ENCODE measurements at regions not wholly inside any gene's neighbourhood (a gene's known extent, or its start where the extent isn't known, plus 50 kb on each side); places are given as distances from the start of the nearest gene placed in this dataset.

- no peak for TF ChIP-seq CTCF (IDR thresholded peaks at IDR 0.05)
Measured at GRCh38 chr6:128719786-128720185, 163.2 kb upstream of the LAMA2 start.

- TF ChIP-seq CTCF (IDR thresholded peaks at IDR 0.05): no peak
Measured at GRCh38 chr6:128713461-128713860, 169.5 kb upstream of the LAMA2 start.

- no peak for TF ChIP-seq CTCF (IDR thresholded peaks at IDR 0.05)
Measured at GRCh38 chr6:128712898-128713297, 170.0 kb upstream of the LAMA2 start.

DNA sequence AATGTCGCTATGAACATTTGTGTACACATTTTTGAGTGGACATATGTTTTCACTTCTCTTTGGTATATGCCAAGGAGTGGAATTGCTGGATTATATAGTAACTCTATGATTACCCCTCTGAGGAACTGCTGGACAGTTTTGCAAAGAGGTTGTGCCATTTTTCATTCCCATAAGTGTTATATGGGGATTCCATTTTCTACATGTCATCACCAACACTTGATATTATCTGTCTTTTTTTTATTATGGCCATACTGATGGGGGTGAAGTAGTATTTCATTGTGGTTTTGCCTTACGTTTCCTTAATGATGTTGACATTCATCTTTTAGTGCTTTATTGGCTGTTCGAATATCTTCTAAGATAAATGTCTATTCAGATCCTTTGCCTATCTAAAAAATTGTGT lies 171.8 kb upstream of the LAMA2 start:
- no peak for TF ChIP-seq CTCF (IDR thresholded peaks at IDR 0.05)

DNA sequence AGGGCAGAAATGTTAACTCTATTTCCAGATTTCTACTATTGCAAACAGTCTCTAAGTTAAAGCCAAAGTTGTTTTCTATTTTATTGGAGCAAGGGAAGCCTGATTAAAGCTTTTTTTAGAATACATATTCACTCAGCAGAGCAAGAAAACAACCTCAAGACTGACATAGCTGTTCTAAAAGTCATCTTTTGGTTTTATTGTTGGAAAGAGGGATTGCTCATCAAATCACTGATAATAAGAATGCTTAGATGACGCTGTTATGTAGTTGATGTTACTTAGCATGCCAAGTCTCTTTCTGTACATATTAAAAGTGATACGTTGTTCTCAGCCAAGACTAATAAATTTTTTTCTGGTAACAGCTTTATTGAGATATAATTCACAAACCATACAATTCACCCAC lies 172.6 kb upstream of the LAMA2 start:
- TF ChIP-seq CTCF (IDR thresholded peaks at IDR 0.05): no peak

GRCh38 chr6:128704601-128705000 lies 178.3 kb upstream of the LAMA2 start:
- TF ChIP-seq CTCF (IDR thresholded peaks at IDR 0.05): no peak

DNA sequence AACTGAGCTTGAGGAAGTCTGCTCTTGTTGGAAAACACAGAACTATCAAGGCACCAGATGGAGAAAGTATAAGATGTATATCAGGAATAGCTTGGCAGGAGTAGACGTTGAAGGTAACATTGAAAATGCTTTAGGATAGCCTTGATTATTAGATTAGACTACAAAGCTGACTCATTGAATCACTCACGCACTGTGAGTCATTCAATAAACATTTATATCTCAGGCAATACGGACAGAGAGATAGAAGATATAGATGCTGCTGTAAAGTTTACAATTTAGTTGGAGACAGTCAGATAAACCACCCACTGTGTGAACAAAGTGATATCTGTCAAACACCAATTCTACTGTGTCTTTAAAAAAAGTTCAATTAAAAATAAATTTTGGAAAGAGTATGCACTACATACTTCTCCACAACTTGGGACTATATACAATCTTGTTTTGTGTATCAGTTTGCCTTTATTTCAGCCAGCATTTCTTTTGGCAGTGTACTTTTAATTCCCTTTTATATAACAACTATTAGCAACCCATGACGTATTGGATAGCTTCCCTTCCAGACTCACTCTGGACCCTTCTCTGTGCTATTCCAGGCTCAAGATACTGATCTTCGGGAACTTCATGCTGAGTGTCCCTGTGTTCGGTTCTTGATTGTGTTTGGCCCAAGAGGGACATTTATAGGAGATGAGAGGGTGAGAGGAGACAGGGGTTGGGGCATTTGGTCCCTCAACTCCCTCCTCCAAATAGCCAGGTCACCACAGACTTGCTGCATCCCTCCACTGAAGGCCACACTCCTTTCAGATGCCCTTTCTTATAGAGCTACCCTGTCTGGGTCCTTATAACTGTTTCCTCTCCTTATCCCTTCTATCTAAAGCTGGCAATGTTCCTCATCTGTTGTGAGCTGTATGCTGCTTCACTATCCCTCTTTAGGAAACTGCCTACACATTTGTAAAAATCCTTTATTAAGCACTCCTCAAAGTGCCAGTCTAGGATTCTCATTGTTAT lies 176.6 kb upstream of the PTPRK start:
- TF ChIP-seq CTCF (IDR thresholded peaks at IDR 0.05): no peak

All from LNCAP (cell line).